ENCODE measurements at regions not wholly inside any gene's neighbourhood (a gene's known extent, or its start where the extent isn't known, plus 50 kb on each side); places are given as distances from the start of the nearest gene placed in this dataset.
"Not testable (repeated sequence)": the region's sequence is repeated elsewhere in the genome, so short reads cannot be mapped to it uniquely, and the experiment has no call there.

- WGBS, 2 donors: 66 to 84% methylated on average over 2 of the region's 2 CpGs
- no peaks in the 10 kb centered on the region for H3K27me3 ChIP-seq
- H3K4me1 ChIP-seq: no peaks in the 10 kb centered on the region
- no peaks in the 10 kb centered on the region for H3K9me3 ChIP-seq
- intact Hi-C loops (cut with DNase I): no loop called here
- H3K36me3 ChIP-seq (replicated peaks in 1 of 2; ENCODE audit: insufficient read depth in 1 of 2, low read depth in 2 of 2): no peaks in the 10 kb centered on the region
- ATAC-seq (no peak), DNase-seq (no peak)
- no peak overlapping the region for H3K27ac ChIP-seq
- H3K4me3 ChIP-seq: no peak overlapping the region
- TF ChIP-seq CTCF (IDR thresholded peaks at IDR 0.05): no peak
- TF ChIP-seq POLR2A (IDR thresholded peaks at IDR 0.05): no peak
Observed at GRCh38 chr4:148643851-148644250, 201.6 kb upstream of the NR3C2 start.

- Histone ChIP-seq H3K4me3 (no peak overlapping the region), H3K9me3 (no peaks in the 10 kb centered on the region), H3K27ac (no peak overlapping the region), H3K27me3 (no peaks in the 10 kb centered on the region), H3K4me1 (no peaks in the 10 kb centered on the region), H3K36me3 (replicated peaks in 1 of 2; ENCODE audit: insufficient read depth in 1 of 2, low read depth in 2 of 2) (no peaks in the 10 kb centered on the region)
- 75 to 78% methylated on average over 2 of the region's 2 CpGs for WGBS, 2 donors
- ATAC-seq (no peak), DNase-seq (no peak)
- intact Hi-C loops (cut with DNase I): no loop called here
- TF ChIP-seq POLR2A (IDR thresholded peaks at IDR 0.05): no peak
- no peak for TF ChIP-seq CTCF (IDR thresholded peaks at IDR 0.05)
Observed at GRCh38 chr4:148642907-148643306, 200.7 kb upstream of the NR3C2 start.

- H3K4me3 ChIP-seq; H3K36me3 ChIP-seq (replicated peaks in 1 of 2; ENCODE audit: insufficient read depth in 1 of 2, low read depth in 2 of 2); H3K27me3 ChIP-seq; H3K4me1 ChIP-seq; DNase-seq; intact Hi-C loops (cut with DNase I); H3K27ac ChIP-seq; H3K9me3 ChIP-seq; ATAC-seq: not testable (repeated sequence)
- 51 to 58% methylated on average over 2 of the region's 2 CpGs for WGBS, 2 donors
Observed at GRCh38 chr4:148638079-148638478, 195.9 kb upstream of the NR3C2 start.

GRCh38 chr4:148637453-148637852, 195.2 kb upstream of the NR3C2 start:
- intact Hi-C loops (cut with DNase I); DNase-seq; H3K27me3 ChIP-seq; H3K4me3 ChIP-seq; ATAC-seq; H3K4me1 ChIP-seq; H3K27ac ChIP-seq; H3K36me3 ChIP-seq (replicated peaks in 1 of 2; ENCODE audit: insufficient read depth in 1 of 2, low read depth in 2 of 2); H3K9me3 ChIP-seq: not testable (repeated sequence)
- WGBS, 2 donors: 96 to 100% methylated on average over 1 to 2 of the region's 3 CpGs

GRCh38 chr4:148634476-148634875, 192.3 kb upstream of the NR3C2 start:
- H3K27ac ChIP-seq: no peak overlapping the region
- H3K36me3 ChIP-seq (replicated peaks in 1 of 2; ENCODE audit: insufficient read depth in 1 of 2, low read depth in 2 of 2): no peaks in the 10 kb centered on the region
- no peak for ATAC-seq
- no peak for DNase-seq
- TF ChIP-seq POLR2A (IDR thresholded peaks at IDR 0.05) (no peak), CTCF (IDR thresholded peaks at IDR 0.05) (no peak)
- no peaks in the 10 kb centered on the region for H3K4me1 ChIP-seq
- H3K9me3 ChIP-seq: peaks cover 0 to 6% (median 0%) of the 10 kb centered on the region in 3 donors
- H3K4me3 ChIP-seq: no peak overlapping the region
- no peaks in the 10 kb centered on the region for H3K27me3 ChIP-seq
- WGBS, 2 donors: 81 to 97% methylated on average over 3 of the region's 3 CpGs
- intact Hi-C loops (cut with DNase I): no loop called here

GRCh38 chr4:148633720-148634119, 191.5 kb upstream of the NR3C2 start:
- Histone ChIP-seq H3K36me3 (replicated peaks in 1 of 2; ENCODE audit: insufficient read depth in 1 of 2, low read depth in 2 of 2) (no peaks in the 10 kb centered on the region), H3K4me1 (no peaks in the 10 kb centered on the region), H3K9me3 (peaks cover 0 to 6% (median 0%) of the 10 kb centered on the region in 3 donors), H3K27ac (no peak overlapping the region), H3K4me3 (no peak overlapping the region), H3K27me3 (no peaks in the 10 kb centered on the region)
- ATAC-seq (no peak), DNase-seq (no peak)
- TF ChIP-seq CTCF (IDR thresholded peaks at IDR 0.05) (no peak), POLR2A (IDR thresholded peaks at IDR 0.05) (no peak)
- 73 to 81% methylated on average over 3 of the region's 3 CpGs for WGBS, 2 donors
- intact Hi-C loops (cut with DNase I): no loop called here
